Karpas-422 (cell line): ENCODE measurements at regions not wholly inside any gene's neighbourhood (a gene's known extent, or its start where the extent isn't known, plus 50 kb on each side); places are given as distances from the start of the nearest gene placed in this dataset.
"Not testable (repeated sequence)": the region's sequence is repeated elsewhere in the genome, so short reads cannot be mapped to it uniquely, and the experiment has no call there.

Experiments used
- DNase-seq: peaks from one replicate; pipeline ENCODE4 v3.0.0-alpha.2; 2015
- H2AFZ ChIP-seq: fragments of 200-600 bp; sonication (generic); 2 replicates; pipeline ENCODE4 v1.6.1; 2014; ENCODE audit warnings: antibody characterized with exemption, low read length, mixed read lengths
- H3K27ac ChIP-seq: fragments of 200-600 bp; sonication (generic); 2 replicates; pipeline ENCODE4 v1.5.1; 2014; ENCODE audit warnings: mild to moderate bottlenecking, low read length, moderate library complexity
- H3K27me3 ChIP-seq: fragments of 200-600 bp; sonication (generic); 2 replicates; pipeline ENCODE4 v1.6.1; 2014; ENCODE audit warnings: low read length, mixed read lengths
- H3K36me3 ChIP-seq: fragments of 200-600 bp; sonication (generic); 2 replicates; pipeline ENCODE4 v1.6.1; 2014; ENCODE audit warnings: low read length, mixed read lengths; ENCODE audit not compliant: insufficient read depth
- H3K4me1 ChIP-seq: fragments of 200-600 bp; sonication (generic); 2 replicates; pipeline ENCODE4 v1.6.1; 2014; ENCODE audit warnings: mild to moderate bottlenecking, low read length, mixed read lengths
- H3K4me2 ChIP-seq: fragments of 200-600 bp; sonication (generic); 2 replicates; pipeline ENCODE4 v1.6.1; 2014; ENCODE audit warnings: low read length, low read depth, mild to moderate bottlenecking; ENCODE audit not compliant: poor library complexity, severe bottlenecking
- H3K4me3 ChIP-seq: fragments of 200-600 bp; sonication (generic); 2 replicates; pipeline ENCODE4 v1.5.1; 2014; ENCODE audit warnings: mild to moderate bottlenecking, antibody characterized with exemption, low read length, mixed read lengths
- H3K79me2 ChIP-seq: fragments of 200-600 bp; sonication (generic); 2 replicates; pipeline ENCODE4 v1.6.1; 2014; ENCODE audit warnings: mild to moderate bottlenecking, low read length, mixed read lengths
- H3K9ac ChIP-seq: fragments of 200-600 bp; sonication (generic); 2 replicates; pipeline ENCODE4 v1.6.0; 2014; ENCODE audit warnings: low read length
- H3K9me2 ChIP-seq: fragments of 200-600 bp; sonication (generic), shearing (Covaris generic); replicated peaks from 2 replicates; pipeline ENCODE4 v1.6.0; 2014; ENCODE audit warnings: mild to moderate bottlenecking, low read length, moderate library complexity; ENCODE audit not compliant: insufficient read depth
- H3K9me3 ChIP-seq: fragments of 300-700, 200-600 bp; sonication (generic); 2 replicates; pipeline ENCODE4 v1.6.1; 2014; ENCODE audit warnings: low read length, mixed read lengths
- H4K20me1 ChIP-seq: fragments of 200-600 bp; sonication (generic); 2 replicates; pipeline ENCODE4 v1.6.1; 2014; ENCODE audit warnings: mild to moderate bottlenecking, antibody characterized with exemption, low read length, low read depth; ENCODE audit not compliant: insufficient read depth

GRCh38 chr14:87045246-87045645, 947.7 kb downstream of the GALC start:
- peak overlapping the region; percentile 78 for H3K4me2 ChIP-seq
- H3K4me3 ChIP-seq: peak overlapping the region; percentile 63
- H3K79me2 ChIP-seq: peaks cover 31% of the 10 kb centered on the region
- H2AFZ ChIP-seq: no peak overlapping the region
- H3K9me3 ChIP-seq: no peaks in the 10 kb centered on the region
- no peaks in the 10 kb centered on the region for H4K20me1 ChIP-seq
- H3K9me2 ChIP-seq: no peaks in the 10 kb centered on the region
- DNase-seq: peak; percentile 75
- peak overlapping the region; percentile 75 for H3K9ac ChIP-seq
- H3K27me3 ChIP-seq: no peaks in the 10 kb centered on the region
- peaks cover 98% of the 10 kb centered on the region for H3K4me1 ChIP-seq
- peak overlapping the region; percentile 96 for H3K27ac ChIP-seq
- H3K36me3 ChIP-seq: peaks cover 24% of the 10 kb centered on the region

- Histone ChIP-seq H3K27me3 (no peaks in the 10 kb centered on the region), H3K4me2 (peak overlapping the region; percentile 78), H3K9me3 (no peaks in the 10 kb centered on the region), H2AFZ (no peak overlapping the region), H3K4me3 (peak overlapping the region; percentile 63), H4K20me1 (no peaks in the 10 kb centered on the region), H3K9ac (peak overlapping the region; percentile 75), H3K9me2 (no peaks in the 10 kb centered on the region), H3K36me3 (peaks cover 24% of the 10 kb centered on the region), H3K27ac (peak overlapping the region; percentile 96), H3K4me1 (peaks cover 98% of the 10 kb centered on the region), H3K79me2 (peaks cover 31% of the 10 kb centered on the region)
- peak; percentile 76 for DNase-seq
These were observed 948.2 kb downstream of the GALC start for GRCh38 chr14:87044807-87045206.

DNA sequence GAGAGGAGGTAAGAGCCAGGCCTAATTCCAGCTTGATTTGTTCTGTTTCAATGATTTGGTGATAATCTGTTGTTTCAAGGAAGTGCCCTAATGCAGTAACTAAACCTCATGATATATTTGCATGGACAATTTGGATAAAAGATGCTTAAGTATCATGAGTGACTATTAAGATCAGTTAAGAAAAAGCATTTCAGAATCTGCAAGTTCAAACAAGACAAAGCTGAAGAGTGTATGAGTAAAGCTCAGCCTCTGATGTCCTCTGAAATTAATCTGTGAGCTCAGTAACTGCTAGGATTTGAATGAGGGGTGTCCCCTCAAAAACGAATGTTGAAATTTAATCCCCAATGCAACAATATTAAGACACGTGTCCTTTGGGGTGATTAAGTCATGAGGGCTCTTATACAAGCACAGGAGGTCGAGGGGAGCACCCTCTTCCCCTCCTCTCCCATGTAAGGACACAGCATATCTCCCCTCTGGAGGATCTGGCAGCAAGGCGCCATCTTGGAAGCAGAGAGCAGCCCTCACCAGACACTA, 949.2 kb downstream of the GALC start:
- DNase-seq: peak; percentile 94
- no peaks in the 10 kb centered on the region for H4K20me1 ChIP-seq
- H2AFZ ChIP-seq: no peak overlapping the region
- peak overlapping the region; percentile 78 for H3K4me2 ChIP-seq
- peak overlapping the region; percentile 75 for H3K9ac ChIP-seq
- peaks cover 31% of the 10 kb centered on the region for H3K79me2 ChIP-seq
- peak overlapping the region; percentile 63 for H3K4me3 ChIP-seq
- H3K36me3 ChIP-seq: peaks cover 24% of the 10 kb centered on the region
- no peaks in the 10 kb centered on the region for H3K9me3 ChIP-seq
- H3K9me2 ChIP-seq: no peaks in the 10 kb centered on the region
- peaks cover 94% of the 10 kb centered on the region for H3K4me1 ChIP-seq
- peak overlapping the region; percentile 96 for H3K27ac ChIP-seq
- no peaks in the 10 kb centered on the region for H3K27me3 ChIP-seq

GRCh38 chr14:87042354-87042753, 950.6 kb downstream of the GALC start:
- H3K9me2 ChIP-seq: no peaks in the 10 kb centered on the region
- no peaks in the 10 kb centered on the region for H4K20me1 ChIP-seq
- peak; percentile 59 for DNase-seq
- peak overlapping the region; percentile 78 for H3K4me2 ChIP-seq
- H3K9ac ChIP-seq: peak overlapping the region; percentile 75
- H3K4me3 ChIP-seq: peak overlapping the region; percentile 63
- H3K9me3 ChIP-seq: no peaks in the 10 kb centered on the region
- no peak overlapping the region for H2AFZ ChIP-seq
- peak overlapping the region; percentile 96 for H3K27ac ChIP-seq
- no peaks in the 10 kb centered on the region for H3K27me3 ChIP-seq
- peaks cover 31% of the 10 kb centered on the region for H3K79me2 ChIP-seq
- H3K36me3 ChIP-seq: peaks cover 31% of the 10 kb centered on the region
- peaks cover 94% of the 10 kb centered on the region for H3K4me1 ChIP-seq

- Histone ChIP-seq H4K20me1 (no peaks in the 10 kb centered on the region), H3K9me3 (no peaks in the 10 kb centered on the region), H3K4me3 (peak overlapping the region; percentile 63), H2AFZ (peak overlapping the region; percentile 16; the same call in 1 of the 2 replicates), H3K36me3 (peaks cover 23% of the 10 kb centered on the region), H3K4me1 (peaks cover 94% of the 10 kb centered on the region), H3K9ac (peak overlapping the region; percentile 75), H3K27ac (peak overlapping the region; percentile 96), H3K27me3 (no peaks in the 10 kb centered on the region), H3K79me2 (peaks cover 23% of the 10 kb centered on the region), H3K4me2 (peak overlapping the region; percentile 78), H3K9me2 (no peaks in the 10 kb centered on the region)
- DNase-seq: peak; percentile 75
These were observed 951.5 kb downstream of the GALC start for GRCh38 chr14:87041290-87042020.

GRCh38 chr14:87034680-87035079, 958.3 kb downstream of the GALC start:
- peak; percentile 88 for DNase-seq
- no peaks in the 10 kb centered on the region for H3K9me3 ChIP-seq
- H3K4me2 ChIP-seq: peak overlapping the region; percentile 60

GRCh38 chr14:87030197-87030596, 962.8 kb downstream of the GALC start:
- Histone ChIP-seq H3K4me2 (no peak overlapping the region), H4K20me1 (no peaks in the 10 kb centered on the region), H2AFZ (peak overlapping the region; percentile 33), H3K9me2 (no peaks in the 10 kb centered on the region), H3K36me3 (peaks cover 8% of the 10 kb centered on the region), H3K9me3 (no peaks in the 10 kb centered on the region), H3K79me2 (no peaks in the 10 kb centered on the region), H3K27me3 (no peaks in the 10 kb centered on the region), H3K4me1 (peaks cover 49% of the 10 kb centered on the region), H3K4me3 (no peak overlapping the region), H3K27ac (no peak overlapping the region; the same call in 1 of the 2 replicates), H3K9ac (no peak overlapping the region)
- no peak for DNase-seq

More at GRCh38 chr14:87034680-87035079, 958.3 kb downstream of the GALC start:
- peaks cover 80% of the 10 kb centered on the region for H3K4me1 ChIP-seq
- peak overlapping the region; percentile 35 for H3K4me3 ChIP-seq
- no peaks in the 10 kb centered on the region for H3K79me2 ChIP-seq
- H3K9me2 ChIP-seq: no peaks in the 10 kb centered on the region
- H3K9ac ChIP-seq: peak overlapping the region; percentile 49
- no peaks in the 10 kb centered on the region for H4K20me1 ChIP-seq
- H3K27me3 ChIP-seq: no peaks in the 10 kb centered on the region
- H2AFZ ChIP-seq: no peak overlapping the region
- H3K27ac ChIP-seq: peak overlapping the region; percentile 87
- H3K36me3 ChIP-seq: peaks cover 19% of the 10 kb centered on the region

GRCh38 chr14:87020106-87020505, 972.9 kb downstream of the GALC start:
- not testable (repeated sequence) for H4K20me1 ChIP-seq, H3K4me3 ChIP-seq, H2AFZ ChIP-seq, H3K4me2 ChIP-seq, H3K9ac ChIP-seq, DNase-seq, H3K27me3 ChIP-seq, H3K27ac ChIP-seq, H3K36me3 ChIP-seq, H3K79me2 ChIP-seq, H3K9me3 ChIP-seq, H3K9me2 ChIP-seq
- H3K4me1 ChIP-seq: peaks cover 17% of the 10 kb centered on the region
